GM21515 (cell line): ENCODE measurements at regions not wholly inside any gene's neighbourhood (a gene's known extent, or its start where the extent isn't known, plus 50 kb on each side); places are given as distances from the start of the nearest gene placed in this dataset.
A peak's percentile ranks its signal among the peaks of the same experiment; 100 is the strongest.

Experiments used
- ATAC-seq: cut with Tn5 transposase; IDR thresholded peaks from one replicate; pipeline ENCODE4 v1.9.1; 2021; ENCODE audit not compliant: unreplicated experiment

GRCh38 chr3:99542767-99543518 lies 95.5 kb upstream of the COL8A1 start:
- ATAC-seq: no peak

DNA sequence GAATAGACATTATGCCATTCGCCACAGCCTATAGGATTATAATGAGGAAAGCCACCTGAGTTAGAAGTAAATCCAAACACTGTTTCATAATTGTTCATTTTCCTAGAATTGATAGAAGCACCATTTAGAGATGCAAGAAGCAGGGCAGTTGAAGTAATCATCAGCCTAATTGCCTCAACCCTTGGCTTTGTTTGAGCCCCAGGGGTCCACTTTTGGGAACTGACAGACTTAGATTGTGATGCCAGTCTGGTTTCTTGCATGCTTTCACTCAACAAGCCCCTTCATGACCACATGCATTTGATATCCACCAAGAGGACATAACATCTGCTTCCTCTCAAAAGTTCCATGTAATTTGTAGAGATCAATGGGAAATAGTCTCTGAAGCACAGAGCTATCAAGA lies 97.2 kb upstream of the COL8A1 start:
- no peak for ATAC-seq

- no peak for ATAC-seq
Measured at GRCh38 chr3:99537416-99537815, 101.0 kb upstream of the COL8A1 start.

DNA sequence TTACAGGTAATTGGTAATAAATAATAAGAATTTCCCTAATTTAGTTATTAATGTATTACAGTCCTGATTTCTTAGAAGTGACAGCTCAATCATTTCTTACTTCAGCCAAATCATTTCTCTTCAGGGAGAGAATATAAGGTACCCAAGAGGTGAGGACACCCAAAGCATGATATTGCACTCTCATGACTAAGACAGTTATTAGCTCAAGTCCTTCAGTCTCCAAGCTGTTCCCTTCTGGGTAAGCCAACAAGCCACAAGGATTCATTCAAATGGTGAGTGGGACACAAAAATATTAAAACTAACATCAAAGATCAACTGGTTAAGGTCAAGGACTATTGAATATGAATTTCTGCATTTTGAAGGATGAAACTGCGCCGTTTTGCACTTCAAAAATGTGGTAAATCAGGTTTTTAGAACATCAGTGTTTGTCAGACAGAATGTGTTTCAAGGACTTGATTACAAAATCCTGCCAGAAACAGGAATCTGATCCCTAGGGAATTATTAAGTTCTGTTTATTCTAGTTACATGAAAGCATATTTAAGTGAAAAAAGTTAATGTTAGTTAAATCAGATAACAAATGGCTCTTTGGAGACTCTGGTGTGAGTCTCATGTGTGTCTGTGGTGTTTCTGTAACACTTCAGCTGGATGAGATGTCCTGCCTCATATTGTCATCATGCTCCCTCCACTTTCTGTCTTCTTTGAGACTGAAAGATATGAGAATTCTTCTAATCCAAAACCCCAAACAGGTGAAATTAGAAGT lies 101.7 kb upstream of the COL8A1 start:
- ATAC-seq: no peak

- no peak for ATAC-seq
Measured at GRCh38 chr3:99534951-99535704, 103.3 kb upstream of the COL8A1 start.

DNA sequence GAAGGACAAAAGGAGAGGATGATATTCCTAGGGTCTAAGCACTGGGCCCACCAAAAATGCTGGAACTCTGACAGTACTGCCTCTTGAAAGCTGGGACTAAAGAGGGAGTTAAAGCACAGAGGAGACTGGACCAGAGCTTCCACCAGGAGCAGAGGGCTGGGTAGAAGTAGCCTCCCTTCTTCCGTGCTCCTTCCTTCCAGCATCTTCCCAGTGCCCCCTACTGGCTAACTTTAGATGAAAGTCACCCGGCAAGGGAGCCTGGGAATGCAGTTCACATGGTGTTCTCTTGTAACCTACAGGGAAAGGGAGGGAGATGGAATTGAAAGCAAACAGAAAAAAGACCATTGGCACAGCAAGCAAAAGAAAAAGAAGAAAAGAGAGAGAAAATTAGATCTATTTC lies 106.1 kb upstream of the COL8A1 start:
- no peak for ATAC-seq

GRCh38 chr3:99529265-99529664 lies 109.1 kb upstream of the COL8A1 start:
- ATAC-seq: no peak

GRCh38 chr3:99526921-99527320 lies 111.5 kb upstream of the COL8A1 start:
- ATAC-seq: no peak

DNA sequence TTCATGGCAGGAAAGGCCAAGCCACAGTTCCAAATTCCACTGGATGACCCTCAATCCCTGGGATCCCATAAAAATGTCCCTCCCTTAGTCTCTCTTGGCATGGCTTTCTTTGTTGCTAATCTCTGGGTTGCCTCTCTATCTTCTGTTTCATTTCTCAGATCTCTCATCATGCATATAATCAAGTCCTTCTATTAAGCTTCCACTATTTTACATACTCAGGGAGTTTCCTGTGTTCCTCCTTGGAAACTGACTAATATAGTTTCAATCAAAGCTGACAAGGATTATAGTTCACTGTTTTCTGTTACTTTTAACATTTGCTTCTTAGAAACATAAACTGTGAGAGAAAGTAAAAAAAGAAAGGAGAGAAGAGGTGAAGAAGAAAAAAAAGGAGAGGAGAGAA lies 113.8 kb upstream of the COL8A1 start:
- ATAC-seq: no peak

DNA sequence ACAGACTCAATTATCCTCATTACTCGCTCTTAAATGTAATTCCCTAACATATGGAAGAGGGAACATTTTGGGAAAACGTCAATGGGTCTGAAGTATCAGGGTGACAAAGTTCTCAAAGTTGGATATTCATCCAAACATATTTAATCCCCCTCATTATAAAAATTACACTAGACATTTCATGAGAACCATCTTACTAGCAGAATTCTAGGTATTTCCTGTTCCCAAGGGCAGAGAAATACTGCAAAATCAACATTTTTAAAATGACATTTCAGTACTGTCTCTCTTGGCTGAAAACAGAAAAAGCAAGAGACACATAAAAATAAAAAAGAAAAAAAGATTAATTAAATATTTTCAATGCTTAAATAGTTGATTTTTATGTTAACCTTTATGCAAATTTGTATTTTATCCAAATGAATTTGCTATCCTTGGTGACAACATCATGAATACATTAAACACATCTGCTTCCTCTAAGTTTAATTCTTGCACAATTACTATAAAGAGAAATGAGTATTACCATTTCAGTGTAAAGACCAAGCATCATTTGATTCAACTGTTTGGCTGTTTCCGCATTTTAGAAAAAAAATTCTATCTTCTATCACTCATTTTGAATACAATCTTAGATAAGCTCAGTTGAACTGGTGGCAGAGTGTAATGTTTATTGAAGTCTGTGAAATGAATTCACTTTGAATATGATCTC lies 114.8 kb upstream of the COL8A1 start:
- no peak for ATAC-seq

DNA sequence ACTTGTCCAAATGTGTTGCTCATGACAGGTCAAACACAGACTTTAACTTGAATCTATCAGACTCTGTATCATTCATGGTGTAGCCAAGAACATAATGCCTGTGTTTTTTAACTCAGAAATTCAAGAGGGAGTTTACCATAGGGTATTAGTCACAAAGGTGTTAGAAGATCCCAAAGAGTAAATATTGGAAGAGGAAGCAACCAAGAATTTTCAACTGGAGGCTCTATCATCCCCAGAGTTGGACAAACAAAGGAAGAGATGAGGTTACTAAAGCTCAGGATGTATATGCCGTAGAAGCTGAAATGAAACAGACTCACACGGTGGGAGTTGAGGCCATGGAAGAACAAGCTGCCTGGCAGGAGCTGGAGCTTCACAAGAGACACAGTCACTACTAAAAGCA lies 116.2 kb upstream of the COL8A1 start:
- no peak for ATAC-seq

DNA sequence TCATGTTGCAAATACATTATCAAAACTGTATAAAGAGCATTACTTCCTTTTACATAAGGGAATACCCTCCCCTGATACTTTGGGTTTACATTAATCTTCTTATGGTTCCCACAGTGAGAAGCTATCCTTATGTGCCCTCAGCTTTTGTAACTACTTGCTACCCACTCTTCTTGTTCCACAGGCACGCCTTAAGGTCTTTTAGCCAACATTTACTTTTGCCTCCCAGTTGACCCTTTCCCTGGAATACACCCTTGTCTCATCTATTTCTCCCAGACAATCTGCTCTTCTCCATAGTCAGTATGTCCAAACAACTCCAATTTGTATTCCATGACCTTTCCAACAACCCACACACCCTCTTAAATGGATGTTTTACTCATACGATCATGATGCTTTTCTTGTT lies 116.8 kb upstream of the COL8A1 start:
- ATAC-seq: no peak

DNA sequence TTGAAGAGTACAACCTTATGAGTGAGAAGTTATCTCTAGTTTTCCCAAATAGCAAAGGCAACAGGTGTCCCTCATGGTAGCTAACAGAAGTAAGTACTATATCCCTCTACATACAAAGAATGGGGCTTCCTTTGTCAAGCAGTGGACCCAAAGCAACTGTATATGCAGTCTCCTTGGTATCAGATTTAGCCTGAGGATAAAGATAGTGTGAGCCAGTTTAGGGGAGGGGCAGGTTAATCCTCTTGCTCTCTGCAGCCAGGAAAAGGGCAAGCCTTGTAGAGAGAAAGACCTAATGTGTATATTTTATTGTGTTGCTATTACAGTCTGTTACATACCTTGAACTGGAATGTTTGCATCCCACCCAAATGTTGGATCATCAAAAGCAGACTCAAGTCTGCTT lies 117.9 kb upstream of the COL8A1 start:
- no peak for ATAC-seq

DNA sequence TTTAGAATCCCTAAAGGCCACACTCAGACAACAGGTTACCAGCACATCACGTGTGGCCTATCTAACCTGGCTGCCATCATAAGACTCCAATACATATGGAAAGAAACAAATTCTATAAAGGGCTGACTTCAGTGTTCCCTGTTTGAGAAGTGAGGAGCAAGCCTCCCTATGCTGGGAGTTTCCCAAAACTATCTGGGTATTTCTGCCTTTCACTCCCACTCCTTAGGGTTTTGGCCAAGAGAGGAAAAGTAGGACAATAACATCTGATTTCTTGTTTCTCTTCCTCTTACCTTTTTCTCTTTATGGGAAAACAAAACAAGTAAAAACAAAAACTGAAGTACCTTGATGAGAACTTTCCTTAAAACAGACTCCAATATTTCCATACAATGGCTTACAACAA lies 121.5 kb upstream of the COL8A1 start:
- ATAC-seq: no peak

DNA sequence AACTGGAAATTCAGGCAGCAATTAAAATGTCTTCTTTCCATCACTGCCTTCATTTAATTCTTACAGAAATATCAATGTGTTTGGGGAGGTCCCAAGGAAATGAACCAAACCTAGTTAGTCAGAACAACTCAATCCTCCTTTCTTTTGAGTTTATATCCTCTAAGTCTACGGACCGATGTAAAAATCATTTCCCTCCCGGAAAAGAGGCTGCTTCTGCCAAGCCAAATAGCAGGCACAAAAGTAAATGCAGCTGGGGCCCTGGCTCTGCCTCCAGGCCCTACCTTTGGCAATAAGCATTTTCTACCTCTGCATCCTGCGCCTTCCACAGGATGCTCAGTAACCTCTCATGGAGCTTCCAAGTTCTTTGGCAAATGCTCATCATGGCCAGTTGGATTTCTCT lies 122.5 kb upstream of the COL8A1 start:
- no peak for ATAC-seq

GRCh38 chr3:99509224-99509623 lies 129.2 kb upstream of the COL8A1 start:
- ATAC-seq: no peak

- ATAC-seq: no peak
Measured at GRCh38 chr3:99508191-99508590, 130.2 kb upstream of the COL8A1 start.

DNA sequence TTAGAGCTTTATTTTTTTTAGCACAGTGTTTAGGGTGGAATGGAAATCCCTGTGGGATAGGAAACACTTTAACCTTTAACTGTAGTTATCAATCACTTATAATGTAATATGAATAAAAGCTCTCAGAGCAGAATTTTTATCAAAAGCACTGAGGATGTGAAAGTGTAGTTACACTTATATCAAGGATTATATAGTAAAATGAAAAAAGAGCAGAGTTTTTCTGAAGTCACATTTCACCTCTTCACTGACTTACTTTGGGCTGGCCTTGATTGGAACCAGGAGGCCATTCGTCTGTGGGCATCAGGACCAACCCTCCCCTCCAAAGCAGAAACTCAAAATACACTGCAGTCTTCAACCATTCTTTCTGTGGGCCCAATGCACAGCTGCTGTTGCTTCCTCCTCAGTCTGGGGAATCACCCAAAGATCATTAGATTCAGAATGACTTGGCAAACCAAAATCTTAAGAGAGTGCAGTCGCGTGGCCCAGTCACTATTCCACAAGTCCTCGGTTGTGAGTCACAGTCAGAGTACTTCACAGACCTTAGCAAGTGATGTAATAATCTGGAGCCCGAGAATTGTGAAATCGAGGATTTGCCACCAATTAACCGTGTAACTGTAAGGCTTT lies 132.6 kb upstream of the COL8A1 start:
- ATAC-seq: peak; percentile 99

DNA sequence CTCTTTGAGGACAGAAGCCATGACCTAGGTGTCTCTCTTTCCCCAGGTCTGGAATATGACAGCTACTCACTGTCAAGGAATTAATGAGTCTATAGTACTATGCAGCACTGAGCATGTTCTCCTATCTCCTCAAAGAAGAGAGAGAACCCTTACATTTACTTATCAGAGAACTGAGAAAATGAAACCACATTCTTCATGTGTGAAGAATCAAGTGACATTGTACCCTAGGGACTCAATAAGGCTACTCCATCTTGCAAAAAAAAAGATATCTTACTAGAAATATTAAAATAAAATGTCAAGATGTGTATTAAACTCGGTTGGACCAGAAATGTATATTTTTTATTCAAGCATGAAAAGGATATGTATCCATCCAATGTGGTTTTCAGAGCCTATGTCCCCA lies 133.2 kb upstream of the COL8A1 start:
- ATAC-seq: no peak

DNA sequence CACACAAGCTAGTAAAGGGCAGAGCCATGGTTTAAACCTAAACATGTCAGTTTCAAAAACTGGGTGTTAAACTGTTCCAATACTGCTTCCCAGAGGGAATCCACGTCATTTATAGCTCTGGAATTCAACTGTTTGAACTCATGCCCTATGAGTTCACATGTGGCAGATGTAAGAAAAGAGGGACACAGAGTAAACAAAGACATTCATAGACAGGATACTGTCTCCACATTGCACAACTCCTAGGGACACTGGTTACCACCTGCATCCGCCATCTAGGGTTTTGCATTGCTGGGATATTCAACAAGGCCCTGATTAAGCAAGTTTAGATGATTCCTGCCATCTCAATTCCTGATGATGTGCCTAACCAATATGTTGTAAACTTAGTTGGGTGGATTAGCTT lies 134.1 kb upstream of the COL8A1 start:
- ATAC-seq: no peak

DNA sequence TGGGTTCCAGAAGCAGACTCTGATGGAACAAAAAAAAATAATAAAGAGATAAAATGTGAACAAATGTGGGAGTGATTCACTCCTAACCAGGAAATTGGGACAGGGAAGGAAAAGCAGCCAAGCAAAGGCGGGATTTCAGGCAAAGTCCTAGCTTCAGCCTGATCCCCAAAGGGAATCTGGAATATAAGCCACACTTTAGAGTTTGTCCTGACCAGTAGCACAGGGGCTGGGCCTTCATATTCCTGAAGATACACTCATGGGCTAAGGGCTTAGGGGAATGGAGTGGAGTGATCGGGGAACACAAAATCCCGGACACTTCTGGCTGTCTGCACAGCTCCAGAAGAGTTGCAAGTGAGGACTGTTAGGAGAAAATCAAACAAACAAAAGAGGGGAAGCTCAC lies 135.0 kb upstream of the COL8A1 start:
- ATAC-seq: no peak
